T-cell (primary cell): ENCODE measurements at regions not wholly inside any gene's neighbourhood (a gene's known extent, or its start where the extent isn't known, plus 50 kb on each side); places are given as distances from the start of the nearest gene placed in this dataset.

ENCODE experiments used
- ATAC-seq, 4 experiments: fragments of 200-7000 bp in 3 of 4; fragments of 150-1000 bp in 1 of 4; cut with Tn5 transposase; replicated peaks in 1 of 4; 1 replicate in 3 of 4; 2 replicates in 1 of 4; pipeline ENCODE4 v1.10.0; 2021; ENCODE audit warnings: moderate library complexity in 3 of 4, mild to moderate bottlenecking in 2 of 4, moderate number of reproducible peaks in 1 of 4
- CTCF ChIA-PET, 2 donors: fragments of 300-600 bp; sonication (Branson Sonifier 250); formaldehyde crosslinking; loops; one replicate each; lab custom pipeline; 2022; ENCODE audit warnings: antibody characterized with exemption in 2 of 2; lab: Charles Lee
- POLR2A ChIA-PET, 2 donors: fragments of 300-600 bp; sonication (Branson Sonifier 250); formaldehyde crosslinking; loops; one replicate each; lab custom pipeline; 2022; ENCODE audit warnings: antibody characterized with exemption in 2 of 2; lab: Charles Lee
- DNase-seq, 35 experiments: peaks; one replicate each; pipeline versions ENCODE4 v3.0.0 to v3.0.0-alpha.2; 2013 to 2023
- H3K27ac ChIP-seq: one replicate; pipeline ENCODE4 v1.5.1; 2013; ENCODE audit warnings: low read length
- H3K27me3 ChIP-seq, 2 experiments: replicated peaks in 1 of 2; 1 replicate in 1 of 2; 2 replicates in 1 of 2; pipeline versions ENCODE4 v1.6.1 to v1.7.0; 2013; ENCODE audit warnings: low read length in 1 of 2, mixed read lengths in 1 of 2; ENCODE audit not compliant: control insufficient read depth in 2 of 2, insufficient read depth in 2 of 2; ENCODE audit errors: extremely low read depth in 1 of 2
- H3K36me3 ChIP-seq, 2 donors: 1 replicate in 1 of 2; 2 replicates in 1 of 2; pipeline versions ENCODE4 v1.6.1 to v1.7.0; 2013; ENCODE audit warnings: low read length in 1 of 2; ENCODE audit not compliant: control insufficient read depth in 2 of 2, insufficient read depth in 1 of 2; ENCODE audit errors: extremely low read depth in 1 of 2
- H3K4me1 ChIP-seq, 2 experiments: 1 replicate in 1 of 2; 2 replicates in 1 of 2; pipeline versions ENCODE4 v1.6.1 to v1.7.0; 2013; ENCODE audit warnings: low read length in 2 of 2, mixed read lengths in 1 of 2; ENCODE audit not compliant: insufficient read depth in 2 of 2, control insufficient read depth in 1 of 2; ENCODE audit errors: extremely low read depth in 1 of 2
- H3K4me3 ChIP-seq, 2 donors: 1 replicate in 1 of 2; 2 replicates in 1 of 2; pipeline versions ENCODE4 v1.5.1 to v1.7.0; 2013; ENCODE audit warnings: mild to moderate bottlenecking in 2 of 2, low read length in 1 of 2, moderate library complexity in 1 of 2; ENCODE audit not compliant: control insufficient read depth in 1 of 2; ENCODE audit errors: extremely low read depth in 1 of 2
- H3K9me3 ChIP-seq: 2 replicates; pipeline ENCODE4 v1.7.0; 2013
- H3K27ac Mint-ChIP-seq, 2 donors: one replicate each; pipeline ENCODE4 v1.8.0; 2020 to 2021; ENCODE audit warnings: mild to moderate bottlenecking in 2 of 2, mixed read lengths in 2 of 2
- H3K27me3 Mint-ChIP-seq, 2 donors: one replicate each; pipeline ENCODE4 v1.8.0; 2021 to 2022; ENCODE audit warnings: mixed read lengths in 2 of 2
- H3K36me3 Mint-ChIP-seq: one replicate; pipeline ENCODE4 v1.8.0; 2021; ENCODE audit warnings: mixed read lengths
- H3K4me1 Mint-ChIP-seq, 3 donors: one replicate each; pipeline ENCODE4 v1.8.0; 2020 to 2022; ENCODE audit warnings: mixed read lengths in 3 of 3, mild to moderate bottlenecking in 1 of 3
- H3K4me3 Mint-ChIP-seq, 3 donors: one replicate each; pipeline ENCODE4 v1.8.0; 2020 to 2022; ENCODE audit warnings: mild to moderate bottlenecking in 3 of 3, mixed read lengths in 3 of 3, moderate library complexity in 3 of 3
- H3K9me3 Mint-ChIP-seq, 3 donors: one replicate each; pipeline ENCODE4 v1.8.0; 2020 to 2022; ENCODE audit warnings: mixed read lengths in 3 of 3
- WGBS: methylation state at CpG from one replicate; pipeline ENCODE4 v1.1.5; 2013; ENCODE audit warnings: missing lambda C conversion rate; ENCODE audit not compliant: insufficient coverage; 5-methylcytosine and 5-hydroxymethylcytosine counted together

GRCh38 chr5:143494162-143494561 is 90.7 kb upstream of the NR3C1 start:
- 83% methylated on average over 1 of the region's 2 CpGs for WGBS
- no peak overlapping the region for H3K27ac ChIP-seq
- H3K27me3 ChIP-seq = no peaks in the 10 kb centered on the region
- no peaks in the 10 kb centered on the region for H3K4me1 ChIP-seq
- CTCF ChIA-PET = no interaction called here
- no peak for ATAC-seq
- H3K27ac Mint-ChIP-seq = no peak overlapping the region
- peaks cover 0 to 6% (median 0%) of the 10 kb centered on the region in 3 donors for H3K9me3 Mint-ChIP-seq
- no peak for DNase-seq
- H3K9me3 ChIP-seq = no peaks in the 10 kb centered on the region
- H3K27me3 Mint-ChIP-seq = peaks cover 0 to 5% of the 10 kb centered on the region in 2 donors
- H3K4me3 Mint-ChIP-seq = no peak overlapping the region
- POLR2A ChIA-PET = interaction anchor here in 1 of 2 donors (0.6 kb wide), 1 partner anchor 65 kb away, joined by 3 read pairs; no protein-coding TSS in a partner anchor
- no peaks in the 10 kb centered on the region for H3K36me3 ChIP-seq
- H3K4me3 ChIP-seq = no peak overlapping the region
- no peaks in the 10 kb centered on the region for H3K4me1 Mint-ChIP-seq
- no peaks in the 10 kb centered on the region for H3K36me3 Mint-ChIP-seq

DNA sequence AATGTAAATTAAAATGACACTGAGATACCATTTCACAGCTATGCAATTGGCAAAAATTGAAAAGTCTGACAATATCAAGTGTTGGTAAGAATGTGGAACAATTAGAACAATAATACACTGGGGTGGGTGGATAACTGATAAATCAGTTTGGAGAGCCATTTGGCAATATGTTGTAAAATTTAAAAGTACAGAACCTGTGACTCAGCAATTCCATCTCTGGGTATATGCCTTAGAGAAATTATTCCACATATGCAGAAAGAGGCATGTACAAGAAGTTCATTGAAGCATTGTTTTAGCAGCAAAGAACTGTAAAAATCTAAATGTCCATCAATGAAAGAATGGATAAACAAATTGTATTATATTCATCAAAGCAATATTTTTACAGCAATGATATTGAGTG is 89.3 kb upstream of the NR3C1 start:
- Histone ChIP-seq H3K27ac (no peak overlapping the region), H3K9me3 (no peaks in the 10 kb centered on the region), H3K27me3 (no peaks in the 10 kb centered on the region), H3K36me3 (no peaks in the 10 kb centered on the region), H3K4me3 (no peak overlapping the region), H3K4me1 (no peaks in the 10 kb centered on the region)
- ATAC-seq (no peak), DNase-seq (no peak)
- Mint-ChIP-seq H3K4me1 (no peaks in the 10 kb centered on the region), H3K9me3 (peaks cover 0 to 6% (median 0%) of the 10 kb centered on the region in 3 donors), H3K27me3 (no peaks in the 10 kb centered on the region), H3K27ac (no peak overlapping the region), H3K36me3 (no peaks in the 10 kb centered on the region), H3K4me3 (no peak overlapping the region)
- ChIA-PET POLR2A (no interaction called here), CTCF (no interaction called here)

- ATAC-seq = no peak
- H3K27ac Mint-ChIP-seq = no peak overlapping the region
- ChIA-PET POLR2A (no interaction called here), CTCF (no interaction called here)
- H3K4me3 ChIP-seq = no peak overlapping the region
- H3K4me1 Mint-ChIP-seq = no peaks in the 10 kb centered on the region
- no peaks in the 10 kb centered on the region for H3K4me1 ChIP-seq
- peaks cover 0 to 6% (median 0%) of the 10 kb centered on the region in 3 donors for H3K9me3 Mint-ChIP-seq
- no CpG with 5 or more reads among the region's 3 CpGs for WGBS
- no peaks in the 10 kb centered on the region for H3K27me3 Mint-ChIP-seq
- H3K27me3 ChIP-seq = no peaks in the 10 kb centered on the region
- no peaks in the 10 kb centered on the region for H3K36me3 Mint-ChIP-seq
- H3K27ac ChIP-seq = no peak overlapping the region
- H3K4me3 Mint-ChIP-seq = no peak overlapping the region
- DNase-seq = no peak
- H3K36me3 ChIP-seq = no peaks in the 10 kb centered on the region
- H3K9me3 ChIP-seq = no peaks in the 10 kb centered on the region
Measured at GRCh38 chr5:143491646-143492045, 88.2 kb upstream of the NR3C1 start.

DNA sequence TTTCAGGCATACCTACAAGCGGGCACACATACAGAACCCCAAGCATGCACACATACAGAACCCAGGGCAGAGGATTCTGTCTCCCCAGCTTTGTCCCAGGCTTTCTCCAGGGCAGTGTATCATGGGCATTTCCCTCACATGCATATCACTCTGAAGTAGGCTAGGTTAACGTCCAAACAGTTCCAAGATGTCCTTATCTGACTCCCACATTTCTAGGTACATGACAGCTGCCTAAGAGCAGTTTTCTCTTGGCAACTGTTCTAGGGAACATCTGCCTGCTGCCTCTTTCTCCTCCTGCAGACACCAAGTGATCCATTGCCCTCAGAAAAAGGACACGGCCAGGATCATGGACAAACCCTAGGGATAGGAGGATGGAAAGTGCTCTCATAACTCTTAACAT is 84.9 kb upstream of the NR3C1 start:
- Mint-ChIP-seq H3K27me3 (peaks cover 0 to 5% of the 10 kb centered on the region in 2 donors), H3K4me3 (no peak overlapping the region), H3K27ac (no peak overlapping the region), H3K4me1 (no peaks in the 10 kb centered on the region), H3K36me3 (no peaks in the 10 kb centered on the region), H3K9me3 (peaks cover 0 to 10% (median 0%) of the 10 kb centered on the region in 3 donors)
- 100% methylated on average over 1 of the region's 3 CpGs for WGBS
- Histone ChIP-seq H3K27ac (no peak overlapping the region), H3K4me3 (no peak overlapping the region), H3K36me3 (no peaks in the 10 kb centered on the region), H3K27me3 (no peaks in the 10 kb centered on the region), H3K4me1 (no peaks in the 10 kb centered on the region), H3K9me3 (no peaks in the 10 kb centered on the region)
- CTCF ChIA-PET = no interaction called here
- ATAC-seq (no peak), DNase-seq (no peak)
- POLR2A ChIA-PET = no interaction called here

- ChIA-PET POLR2A (no interaction called here), CTCF (no interaction called here)
- H3K9me3 ChIP-seq = no peaks in the 10 kb centered on the region
- Mint-ChIP-seq H3K9me3 (peaks cover 0 to 4% (median 0%) of the 10 kb centered on the region in 3 donors), H3K27ac (no peak overlapping the region), H3K4me1 (no peaks in the 10 kb centered on the region), H3K4me3 (no peak overlapping the region), H3K27me3 (peaks cover 0 to 5% of the 10 kb centered on the region in 2 donors), H3K36me3 (no peaks in the 10 kb centered on the region)
- H3K27ac ChIP-seq = no peak overlapping the region
- H3K4me1 ChIP-seq = no peaks in the 10 kb centered on the region
- no CpG with 5 or more reads among the region's 1 CpG for WGBS
- DNase-seq (no peak), ATAC-seq (no peak)
- no peaks in the 10 kb centered on the region for H3K36me3 ChIP-seq
- no peak overlapping the region for H3K4me3 ChIP-seq
- H3K27me3 ChIP-seq = no peaks in the 10 kb centered on the region
Measured at GRCh38 chr5:143484601-143485000, 81.1 kb upstream of the NR3C1 start.

DNA sequence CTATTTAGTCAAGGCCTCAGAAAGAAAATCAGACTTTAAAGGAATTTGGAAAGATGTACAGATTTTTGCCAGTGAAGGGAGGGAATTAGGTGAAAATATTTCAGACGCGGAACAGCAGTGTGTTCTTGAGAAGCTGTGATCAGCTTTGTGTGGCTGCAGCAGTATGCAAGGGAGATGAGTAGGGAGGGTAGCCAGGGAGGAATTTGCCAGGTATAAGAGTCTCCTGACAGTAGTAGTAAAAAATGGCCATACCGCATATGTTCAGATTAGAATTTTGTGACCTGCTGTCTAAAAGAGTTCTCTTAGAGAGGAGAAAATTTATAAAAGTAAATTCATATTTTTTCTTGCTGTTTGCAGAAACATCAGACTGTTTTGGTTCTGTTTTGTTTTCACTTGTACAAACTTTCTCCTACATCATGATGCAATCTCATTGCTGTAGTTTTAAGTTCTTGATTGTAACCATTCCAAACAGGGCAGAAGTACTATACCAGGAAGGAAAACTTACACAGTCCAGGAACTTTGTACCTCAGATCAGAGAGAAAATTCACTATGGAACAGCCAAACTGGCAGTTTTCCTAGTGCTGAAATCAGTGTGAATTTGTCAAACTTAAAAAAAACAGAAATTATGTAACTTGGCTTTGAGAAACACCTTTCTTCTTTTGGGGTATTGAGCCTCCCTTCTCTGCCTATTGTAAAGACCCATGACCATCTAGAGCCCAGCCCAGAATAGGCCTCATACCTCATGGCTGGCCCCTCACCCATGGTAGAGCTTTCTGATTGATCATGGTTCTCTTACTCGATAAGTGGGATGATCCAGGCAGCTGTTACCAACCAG is 78.4 kb upstream of the NR3C1 start:
- Mint-ChIP-seq H3K36me3 (no peaks in the 10 kb centered on the region), H3K4me1 (no peaks in the 10 kb centered on the region), H3K27me3 (peaks cover 0 to 5% of the 10 kb centered on the region in 2 donors), H3K27ac (no peak overlapping the region), H3K9me3 (peaks cover 0 to 4% (median 0%) of the 10 kb centered on the region in 3 donors), H3K4me3 (no peak overlapping the region)
- Histone ChIP-seq H3K4me1 (no peaks in the 10 kb centered on the region), H3K27me3 (no peaks in the 10 kb centered on the region), H3K9me3 (no peaks in the 10 kb centered on the region), H3K36me3 (no peaks in the 10 kb centered on the region), H3K4me3 (no peak overlapping the region), H3K27ac (no peak overlapping the region)
- no peak for DNase-seq
- WGBS = 96% methylated on average over 2 of the region's 4 CpGs
- CTCF ChIA-PET = no interaction called here
- POLR2A ChIA-PET = interaction anchor here in 1 of 2 donors (0.7 kb wide), 1 partner anchor 262 kb away, joined by 3 read pairs; no protein-coding TSS in a partner anchor
- ATAC-seq = no peak
